C4-2B (cell line): ENCODE measurements at regions not wholly inside any gene's neighbourhood (a gene's known extent, or its start where the extent isn't known, plus 50 kb on each side); places are given as distances from the start of the nearest gene placed in this dataset.

Source experiments
- H3K27ac ChIP-seq: fragments of 450-650 bp; 2 replicates; pipeline ENCODE4 v1.5.1; 2017
- ZFX ChIP-seq: fragments of 450-650 bp; IDR thresholded peaks from 2 replicates; pipeline ENCODE4 v1.6.1; 2017
- TF ChIP-seq, protein P1 (sequence below): fragments of 450-650 bp; conservative IDR thresholded peaks from 2 replicates; pipeline ENCODE4 v1.5.1; 2017; ENCODE audit warnings: mild to moderate bottlenecking

DNA sequence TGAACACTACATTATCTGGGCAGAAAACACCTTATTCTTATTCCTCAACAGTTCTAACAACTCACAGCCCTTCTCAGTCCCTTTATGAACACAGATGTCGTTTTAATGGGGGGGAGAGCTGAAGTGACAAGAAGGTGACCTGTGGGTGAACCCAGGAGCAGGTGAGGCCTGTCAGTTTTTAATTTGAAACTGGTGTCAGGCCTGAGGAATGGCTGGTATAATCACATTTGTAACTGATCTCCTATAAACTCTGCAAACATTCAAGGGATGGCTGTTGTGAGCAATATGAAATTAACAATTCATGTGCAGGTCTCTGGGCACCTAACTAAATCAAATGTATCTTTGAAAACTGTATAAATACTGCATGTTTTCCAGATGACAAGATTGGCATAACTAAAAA, 362.1 kb upstream of the NR5A2 start:
- TF ChIP-seq, protein P1, sequence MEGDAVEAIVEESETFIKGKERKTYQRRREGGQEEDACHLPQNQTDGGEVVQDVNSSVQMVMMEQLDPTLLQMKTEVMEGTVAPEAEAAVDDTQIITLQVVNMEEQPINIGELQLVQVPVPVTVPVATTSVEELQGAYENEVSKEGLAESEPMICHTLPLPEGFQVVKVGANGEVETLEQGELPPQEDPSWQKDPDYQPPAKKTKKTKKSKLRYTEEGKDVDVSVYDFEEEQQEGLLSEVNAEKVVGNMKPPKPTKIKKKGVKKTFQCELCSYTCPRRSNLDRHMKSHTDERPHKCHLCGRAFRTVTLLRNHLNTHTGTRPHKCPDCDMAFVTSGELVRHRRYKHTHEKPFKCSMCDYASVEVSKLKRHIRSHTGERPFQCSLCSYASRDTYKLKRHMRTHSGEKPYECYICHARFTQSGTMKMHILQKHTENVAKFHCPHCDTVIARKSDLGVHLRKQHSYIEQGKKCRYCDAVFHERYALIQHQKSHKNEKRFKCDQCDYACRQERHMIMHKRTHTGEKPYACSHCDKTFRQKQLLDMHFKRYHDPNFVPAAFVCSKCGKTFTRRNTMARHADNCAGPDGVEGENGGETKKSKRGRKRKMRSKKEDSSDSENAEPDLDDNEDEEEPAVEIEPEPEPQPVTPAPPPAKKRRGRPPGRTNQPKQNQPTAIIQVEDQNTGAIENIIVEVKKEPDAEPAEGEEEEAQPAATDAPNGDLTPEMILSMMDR: no peak
- no peak for TF ChIP-seq ZFX
- H3K27ac ChIP-seq: no peak overlapping the region

DNA sequence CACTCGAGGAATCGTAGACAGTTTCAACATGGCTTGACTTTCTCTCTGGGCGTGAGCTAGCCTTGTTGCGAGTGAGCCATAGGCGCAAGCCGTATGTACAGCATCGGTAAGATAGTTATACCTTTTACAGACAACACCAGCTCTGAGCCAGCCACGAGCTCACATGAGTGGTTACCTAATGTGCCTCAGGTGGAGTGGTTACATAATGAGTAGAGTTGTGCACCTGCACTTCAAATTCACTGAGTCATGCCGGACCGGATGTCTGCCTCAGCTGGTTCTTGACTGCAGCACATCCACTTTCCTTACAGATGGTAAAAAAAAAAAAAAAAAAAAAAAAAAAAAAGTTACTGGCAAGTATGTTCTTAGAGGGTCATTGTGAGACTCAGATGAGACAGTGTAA, 360.4 kb upstream of the NR5A2 start:
- H3K27ac ChIP-seq: no peak overlapping the region
- TF ChIP-seq, protein P1: no peak
- TF ChIP-seq ZFX: no peak

DNA sequence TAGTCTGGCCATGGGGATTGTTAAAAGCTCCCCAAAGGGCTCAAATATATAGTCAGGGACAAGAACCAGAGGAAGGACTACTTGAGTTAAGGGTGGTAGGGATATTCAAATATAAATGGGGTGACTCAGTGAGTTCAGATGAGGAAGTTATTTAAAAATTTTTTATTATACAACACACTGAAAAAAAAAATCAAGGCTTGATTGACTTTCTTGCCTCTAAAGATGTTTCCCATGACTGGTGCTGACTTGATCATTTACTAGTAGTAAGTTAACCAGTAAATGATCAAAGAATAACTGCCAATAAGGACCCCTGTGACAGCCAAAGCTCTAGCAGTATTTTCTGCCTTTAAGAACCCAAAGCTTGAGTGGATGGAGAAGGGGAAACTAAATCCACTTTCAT, 357.6 kb upstream of the NR5A2 start:
- H3K27ac ChIP-seq: no peak overlapping the region
- TF ChIP-seq, protein P1: no peak
- TF ChIP-seq ZFX: no peak

DNA sequence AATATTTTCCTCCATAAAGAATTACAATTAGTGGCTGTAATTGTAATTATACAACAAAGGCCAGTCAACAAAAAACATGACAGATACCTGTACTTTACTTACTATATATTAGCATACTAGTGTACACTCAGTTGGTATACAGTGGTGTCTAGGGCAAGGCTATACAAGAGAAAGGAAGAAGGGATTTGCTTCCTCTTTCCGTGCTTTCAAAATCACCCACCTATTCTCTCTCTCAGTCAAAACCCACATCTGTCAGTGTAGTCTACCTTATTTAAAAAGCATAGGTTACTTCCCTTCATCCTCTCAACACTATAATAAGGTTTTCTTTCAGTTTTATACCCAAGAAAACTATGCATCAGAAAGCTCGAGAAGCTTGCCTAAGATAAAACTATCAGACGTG, 355.8 kb upstream of the NR5A2 start:
- no peak overlapping the region for H3K27ac ChIP-seq
- no peak for TF ChIP-seq ZFX
- TF ChIP-seq, protein P1: no peak

DNA sequence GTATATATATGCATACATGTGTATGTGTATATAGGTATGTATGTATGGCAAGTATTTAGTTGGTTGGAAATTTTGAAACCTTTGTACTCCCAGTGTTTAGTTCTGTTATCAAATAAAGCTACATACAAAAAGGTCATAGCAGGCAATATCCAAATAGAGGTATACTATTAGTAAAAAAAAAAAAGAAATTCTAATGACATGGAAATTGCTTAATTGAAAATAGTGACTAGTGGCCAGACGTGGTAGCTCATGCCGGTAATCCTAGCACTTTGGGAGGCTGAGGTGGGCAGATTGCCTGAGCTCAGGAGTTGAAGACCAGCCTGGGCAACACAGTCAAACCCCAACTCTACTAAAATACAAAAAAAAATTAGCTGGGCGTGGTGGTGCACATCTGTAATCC, 351.6 kb upstream of the NR5A2 start:
- H3K27ac ChIP-seq: no peak overlapping the region
- TF ChIP-seq, protein P1: no peak; the same call in 1 of the 2 replicates
- TF ChIP-seq ZFX: no peak

DNA sequence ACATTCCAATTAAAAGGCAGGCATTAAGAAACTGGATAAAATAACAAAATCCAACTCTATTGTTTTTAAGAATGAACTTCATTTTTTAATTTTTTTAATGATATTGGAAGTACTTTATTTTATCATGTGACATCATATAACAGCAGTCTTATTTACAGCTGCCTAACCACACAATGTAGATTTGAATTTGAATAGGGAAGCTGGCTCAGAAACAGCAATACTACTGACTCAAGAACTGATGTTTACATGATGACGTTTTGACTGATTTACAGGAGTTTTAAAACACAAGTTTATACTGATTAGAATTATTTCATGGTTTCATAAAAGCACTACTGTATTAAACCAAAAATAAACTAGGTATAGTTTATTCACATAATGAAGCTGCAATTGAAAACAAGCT, 348.7 kb upstream of the NR5A2 start:
- H3K27ac ChIP-seq: no peak overlapping the region
- no peak for TF ChIP-seq ZFX
- TF ChIP-seq, protein P1: no peak

DNA sequence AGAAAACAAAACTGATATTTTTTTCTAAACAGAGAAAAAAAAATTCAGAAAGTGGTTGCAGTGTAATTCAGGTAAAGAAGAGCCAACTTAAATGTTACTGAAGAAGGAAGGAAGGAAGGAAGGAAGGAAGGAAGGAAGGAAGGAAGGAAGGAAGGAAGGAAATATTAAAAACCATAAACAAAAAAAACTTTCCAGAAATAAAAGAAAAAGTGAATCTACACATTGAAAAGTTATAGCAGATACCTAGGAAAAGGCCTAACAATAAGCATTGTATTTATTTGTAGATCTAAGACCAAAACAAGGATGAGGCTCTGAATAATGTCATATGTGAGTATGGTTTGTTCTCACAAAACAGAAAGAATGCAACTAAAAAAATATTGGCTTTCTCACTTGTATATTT, 345.4 kb upstream of the NR5A2 start:
- TF ChIP-seq ZFX: no peak
- TF ChIP-seq, protein P1: no peak

More for the DNA sequence above, 345.4 kb upstream of the NR5A2 start:
- no peak overlapping the region for H3K27ac ChIP-seq
